GM19238 (cell line): ENCODE measurements at regions not wholly inside any gene's neighbourhood (a gene's known extent, or its start where the extent isn't known, plus 50 kb on each side); places are given as distances from the start of the nearest gene placed in this dataset.
"Not testable (repeated sequence)": the region's sequence is repeated elsewhere in the genome, so short reads cannot be mapped to it uniquely, and the experiment has no call there.

Experiments
- DNase-seq: peaks from one replicate; pipeline ENCODE4 v3.0.0; 2011; ENCODE audit warnings: low spot score; ENCODE audit not compliant: insufficient read length

- no peak for DNase-seq
Measured at GRCh38 chr5:39662945-39663344, 238.2 kb upstream of the DAB2 start.

GRCh38 chr5:39661026-39661779, 236.4 kb upstream of the DAB2 start:
- no peak for DNase-seq

DNA sequence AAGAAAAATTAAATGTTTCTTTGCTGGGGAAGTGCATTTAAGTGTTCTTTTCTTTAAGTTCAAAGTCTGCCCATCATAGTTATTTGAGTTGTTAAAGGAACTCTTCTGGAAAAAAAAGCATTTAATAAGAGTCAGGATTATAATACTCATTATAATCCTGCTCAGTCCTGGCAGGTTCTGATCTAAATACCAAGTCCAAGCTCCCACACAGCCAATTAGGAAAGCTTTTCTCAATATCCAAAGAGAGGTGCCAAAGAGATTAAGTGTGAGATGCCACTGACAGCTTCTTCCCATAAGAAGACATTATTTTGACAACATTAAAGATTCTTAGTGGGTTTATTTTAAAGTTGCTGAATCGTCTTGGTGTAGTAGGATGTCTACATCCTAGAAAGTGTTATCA, 235.2 kb upstream of the DAB2 start:
- no peak for DNase-seq

DNA sequence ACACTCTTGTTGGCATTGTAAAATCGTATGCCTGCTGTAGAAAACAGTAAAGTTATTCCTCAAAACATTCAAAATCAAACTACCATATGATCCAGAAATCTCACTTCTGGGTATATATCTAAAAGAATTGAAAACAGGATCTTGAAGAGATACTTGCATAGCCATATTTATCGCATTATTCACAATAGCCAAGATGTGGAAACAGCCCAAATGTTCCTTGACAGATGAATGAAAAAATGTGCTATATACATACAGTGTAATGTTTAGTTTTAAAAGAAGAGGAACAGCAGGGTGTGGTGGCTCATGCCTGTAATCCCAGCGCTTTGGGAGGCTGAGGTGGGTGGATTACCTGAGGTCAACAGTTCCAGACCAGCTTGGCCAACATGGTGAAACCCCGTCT, 234.1 kb upstream of the DAB2 start:
- DNase-seq: no peak

- no peak for DNase-seq
Measured at GRCh38 chr5:39657943-39658342, 233.2 kb upstream of the DAB2 start.

DNA sequence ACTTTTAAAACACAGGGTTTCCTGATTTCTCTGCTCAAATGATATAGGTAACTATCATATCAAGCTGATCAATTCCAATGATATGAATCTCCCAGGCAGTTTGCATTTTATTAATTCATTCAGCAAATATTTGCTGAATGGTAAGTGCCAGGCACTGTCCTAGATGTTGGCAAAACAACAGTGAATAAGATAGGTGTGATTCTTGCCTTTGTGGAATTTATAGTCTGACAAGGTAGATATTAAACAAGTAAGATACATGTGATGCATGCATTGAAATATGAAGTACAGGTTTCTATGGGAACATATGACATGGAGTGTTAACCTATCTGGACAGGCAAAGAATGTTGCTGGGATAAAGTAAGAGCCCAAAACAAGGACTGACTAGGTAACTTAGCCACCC, 231.8 kb upstream of the DAB2 start:
- DNase-seq: no peak

DNA sequence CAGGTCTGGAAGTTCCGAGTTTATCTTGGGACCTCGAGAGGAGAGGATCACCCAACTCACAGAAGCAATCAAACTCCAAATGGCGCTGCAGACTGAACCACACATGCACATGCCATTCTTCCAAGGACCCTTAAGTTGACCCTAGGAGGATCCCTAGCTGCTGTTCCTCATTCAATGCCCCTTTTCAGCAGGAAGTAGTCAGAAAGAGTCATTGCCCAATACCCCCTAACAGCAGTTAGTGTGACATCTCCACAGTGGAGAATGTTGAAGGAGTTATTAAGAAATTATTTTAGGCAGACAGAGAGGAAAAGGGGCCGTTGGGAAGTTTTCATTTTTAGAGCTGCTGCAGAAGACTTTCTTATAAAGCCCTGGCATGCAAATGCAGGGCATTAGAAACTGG, 229.9 kb upstream of the DAB2 start:
- DNase-seq: no peak

DNA sequence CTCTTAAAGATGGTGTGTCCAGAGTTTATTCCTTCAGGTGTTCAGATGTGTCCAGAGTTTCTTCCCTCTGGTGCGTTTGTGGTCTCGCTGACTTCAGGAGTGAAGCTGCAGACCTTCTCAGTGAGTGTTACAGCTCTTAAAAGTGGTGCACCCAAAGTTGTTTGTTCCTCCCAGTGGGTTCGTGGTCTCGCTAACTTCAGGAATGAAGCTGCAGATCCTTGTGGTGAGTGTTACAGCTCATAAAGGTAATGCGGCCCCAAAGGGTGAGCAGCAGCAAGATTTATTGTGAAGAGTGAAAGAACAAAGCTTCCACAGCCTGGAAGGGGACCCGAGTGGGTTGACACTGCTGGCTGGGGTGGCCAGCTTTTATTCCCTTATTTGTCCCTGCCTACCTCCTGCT, 227.7 kb upstream of the DAB2 start:
- not testable (repeated sequence) for DNase-seq

- DNase-seq: no peak
Measured at GRCh38 chr5:39652036-39652435, 227.3 kb upstream of the DAB2 start.

DNA sequence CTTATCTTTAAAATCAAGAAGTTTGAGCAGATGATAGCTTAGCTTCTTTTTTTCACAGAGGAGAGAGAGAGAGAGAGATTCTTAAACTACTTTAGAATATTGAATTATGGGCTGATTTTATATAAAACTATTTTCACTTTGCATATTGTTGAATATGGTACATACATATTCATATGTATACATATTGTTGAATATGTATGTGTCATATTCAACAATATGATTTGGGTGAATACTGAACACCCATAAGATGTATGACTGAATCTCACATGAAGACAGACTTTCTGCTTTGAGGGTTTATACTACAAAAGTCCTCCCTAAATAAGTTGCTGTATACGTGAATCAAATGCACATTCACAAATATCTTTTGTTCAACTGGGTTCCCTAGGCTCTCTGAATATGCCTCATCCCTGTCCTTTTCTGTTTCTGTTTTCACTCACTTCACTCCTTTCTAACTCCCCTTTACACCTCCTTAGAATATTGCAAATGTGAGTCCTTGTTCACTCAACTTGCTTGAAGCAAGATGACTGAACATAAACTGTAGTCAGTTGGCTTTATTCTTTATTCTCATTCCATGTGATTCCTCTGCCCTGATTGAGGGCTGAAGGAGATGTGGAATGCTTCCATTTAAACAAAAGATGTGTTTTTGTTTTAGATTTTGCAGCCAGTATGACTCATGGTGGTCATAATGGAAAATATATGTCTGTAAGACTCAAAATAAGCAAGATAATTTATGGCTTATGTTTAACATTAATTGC, 225.4 kb upstream of the DAB2 start:
- no peak for DNase-seq

DNA sequence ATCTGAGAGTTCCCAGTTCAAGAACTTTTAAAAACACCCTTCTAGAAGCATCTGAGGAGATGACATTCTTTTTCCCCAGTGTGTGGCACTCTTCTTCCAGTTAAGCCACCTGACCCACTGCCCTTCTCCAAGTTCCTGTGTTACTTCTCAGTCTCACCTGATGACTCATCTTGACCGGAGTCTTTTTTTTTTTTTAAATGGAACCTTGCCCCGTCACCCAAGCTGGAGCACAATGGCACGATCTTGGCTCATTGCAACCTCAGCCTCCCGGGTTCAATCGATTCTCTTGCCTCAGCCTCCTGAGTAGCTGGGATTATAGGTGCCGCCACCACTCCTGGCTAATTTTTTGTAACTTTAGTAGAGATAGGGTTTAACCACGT, 224.1 kb upstream of the DAB2 start:
- DNase-seq: no peak

DNA sequence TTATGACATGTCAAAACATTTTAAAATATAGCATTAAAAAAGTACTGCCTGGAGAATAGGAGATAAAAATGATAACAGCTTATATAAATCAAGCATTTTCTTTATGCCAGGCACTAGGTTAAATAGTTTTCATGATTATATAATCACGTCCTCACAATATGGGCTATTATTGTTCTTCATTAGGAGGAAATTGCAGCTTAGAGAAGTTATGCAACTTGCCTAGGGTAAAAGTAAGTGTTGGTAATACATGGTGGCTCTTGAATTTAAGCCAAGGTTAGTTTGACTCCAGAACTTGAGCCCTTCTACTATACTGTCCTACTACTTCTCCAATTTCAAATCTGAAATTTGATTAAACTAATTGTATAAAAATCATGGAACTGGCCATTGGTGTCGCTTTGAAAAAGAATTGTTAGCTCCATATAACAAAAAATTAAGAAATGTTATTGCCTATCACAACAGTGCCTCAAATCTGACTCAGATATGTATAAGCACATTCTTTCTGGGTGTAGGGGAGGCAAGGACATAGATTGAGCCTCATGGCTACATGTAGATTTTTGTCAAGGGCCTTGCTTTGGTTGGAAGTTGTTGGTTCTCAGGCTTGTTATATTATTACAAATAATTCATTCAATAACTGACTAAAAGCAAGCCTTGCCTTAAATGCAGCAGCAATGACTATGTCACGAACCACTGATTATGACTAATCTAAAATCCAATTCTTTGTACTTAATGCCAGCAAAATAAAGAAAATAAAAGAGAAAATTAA, 223.5 kb upstream of the DAB2 start:
- DNase-seq: no peak

DNA sequence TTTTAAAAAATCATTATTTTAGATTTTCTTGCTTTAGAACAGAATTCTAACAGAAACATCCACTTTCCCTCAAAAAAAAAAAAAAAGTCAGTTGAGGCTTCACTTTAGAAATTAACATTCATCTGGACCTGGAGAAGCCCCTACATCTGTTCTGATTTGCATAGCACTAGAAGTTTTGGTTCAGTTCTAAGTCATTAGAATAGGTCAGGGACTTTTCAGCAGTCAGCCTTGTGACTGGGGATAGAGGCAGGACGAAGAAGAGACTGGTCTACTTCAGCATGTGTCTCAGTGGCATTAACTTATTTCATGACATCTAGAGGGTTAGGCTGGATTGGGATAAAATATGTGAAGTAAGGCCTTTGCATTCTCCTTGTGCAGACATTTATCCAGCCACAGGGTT, 215.8 kb upstream of the DAB2 start:
- no peak for DNase-seq

DNA sequence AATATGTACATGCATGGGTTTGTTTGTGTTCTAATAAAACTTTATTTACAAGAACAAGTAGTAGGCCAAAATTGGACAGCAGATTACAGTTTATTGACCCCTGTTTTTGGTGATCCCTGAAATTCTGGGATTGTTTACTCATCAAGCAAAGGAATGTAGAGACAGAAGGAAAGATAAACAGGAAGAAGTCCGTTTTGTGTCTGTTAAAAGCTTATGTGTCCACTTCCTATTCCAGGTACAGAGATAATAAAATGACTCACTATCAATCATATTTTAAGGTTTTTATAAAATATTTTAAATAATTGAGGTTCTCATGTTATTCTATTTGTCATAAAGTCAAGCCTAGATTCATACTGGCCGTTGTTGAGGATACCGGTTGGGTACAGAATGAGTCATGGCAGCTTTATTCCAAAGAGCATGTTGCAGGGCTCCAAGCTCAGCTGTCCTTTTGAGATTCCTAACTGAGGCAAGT, 214.9 kb upstream of the DAB2 start:
- DNase-seq: no peak

DNA sequence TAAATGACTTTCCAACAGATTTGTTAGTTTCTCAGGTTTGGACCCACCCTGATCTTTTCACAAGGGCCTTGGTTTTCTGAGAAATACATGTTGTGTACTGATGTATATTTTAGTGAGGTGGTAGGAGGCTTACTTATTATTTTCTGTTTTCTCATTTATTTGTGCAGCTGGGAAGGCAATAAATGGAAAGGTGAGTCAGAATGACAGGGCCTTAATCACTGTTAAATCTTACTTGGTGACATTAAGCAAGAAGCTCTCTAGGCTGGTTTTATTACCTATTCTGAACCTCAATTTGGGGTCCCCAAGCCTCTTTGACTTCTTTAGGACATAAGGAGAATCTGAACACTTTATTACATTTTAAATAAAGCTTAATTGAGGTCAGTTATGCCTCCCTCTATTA, 214.0 kb upstream of the DAB2 start:
- DNase-seq: no peak

GRCh38 chr5:39633057-39633456, 208.3 kb upstream of the DAB2 start:
- no peak for DNase-seq

- no peak for DNase-seq
Measured at GRCh38 chr5:39631958-39632357, 207.2 kb upstream of the DAB2 start.

DNA sequence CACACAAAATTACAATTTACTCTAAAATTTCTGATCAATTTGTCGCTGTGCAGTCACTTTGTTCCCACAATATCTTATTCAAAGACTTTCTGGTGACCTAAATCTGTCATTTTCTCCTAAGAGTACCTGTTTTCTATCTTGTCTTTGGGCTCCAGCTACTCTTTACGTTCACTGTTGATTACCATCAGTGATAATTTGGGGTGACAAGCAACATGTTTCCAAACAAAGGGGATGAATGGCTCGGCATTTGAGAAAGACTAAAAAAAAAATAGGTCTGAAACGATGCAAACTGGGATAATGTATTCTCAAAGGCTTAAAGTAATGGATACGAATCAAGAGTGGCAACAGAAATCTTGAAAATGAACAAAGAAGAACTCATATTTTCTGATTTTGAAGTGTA, 205.2 kb upstream of the DAB2 start:
- DNase-seq: no peak

DNA sequence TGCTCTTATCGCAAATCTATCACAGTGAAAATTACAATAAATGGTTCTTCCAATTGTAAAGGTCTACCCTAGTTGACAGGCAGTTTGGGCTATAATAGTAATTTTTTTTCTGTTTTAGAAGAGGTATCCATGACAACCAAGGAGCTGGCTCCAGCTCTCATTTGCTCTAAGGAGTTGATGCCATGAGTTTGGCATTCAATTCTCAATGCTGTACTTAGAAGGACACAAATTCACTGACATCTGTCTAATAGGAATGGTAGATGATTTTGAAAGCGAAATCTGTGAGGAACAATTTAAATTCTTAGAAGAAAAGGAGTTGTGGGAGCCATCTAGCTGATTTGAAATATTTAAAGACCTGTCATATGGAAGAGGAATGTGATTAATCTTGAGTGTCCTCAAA, 203.6 kb upstream of the DAB2 start:
- DNase-seq: no peak

DNA sequence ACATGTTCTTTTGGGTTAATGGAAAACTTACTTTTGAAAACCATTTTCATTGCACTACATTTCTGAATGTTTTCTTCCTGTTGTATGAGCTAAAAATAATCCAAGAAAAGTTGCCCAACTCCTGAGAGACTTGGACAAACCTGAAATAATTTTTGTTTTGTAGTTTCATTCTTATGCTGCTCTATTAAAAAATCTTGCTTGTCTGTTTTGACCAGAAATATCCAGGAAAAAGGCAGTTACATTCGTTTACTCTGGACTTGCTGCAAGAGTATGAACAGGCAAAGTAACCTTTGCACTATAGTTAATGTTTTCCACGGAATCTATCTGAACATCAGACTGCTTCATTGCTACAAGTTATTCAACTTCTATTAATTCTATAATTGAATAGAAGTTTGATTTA, 200.1 kb upstream of the DAB2 start:
- DNase-seq: no peak

- DNase-seq: no peak
Measured at GRCh38 chr5:39624268-39624886, 199.6 kb upstream of the DAB2 start.
